Activated CD8-positive, alpha-beta memory T cell treated with anti-CD3 and anti-CD28 coated beads for 1 hour (primary cell): ENCODE measurements at regions not wholly inside any gene's neighbourhood (a gene's known extent, or its start where the extent isn't known, plus 50 kb on each side); places are given as distances from the start of the nearest gene placed in this dataset.
"Not testable (repeated sequence)": the region's sequence is repeated elsewhere in the genome, so short reads cannot be mapped to it uniquely, and the experiment has no call there.

ENCODE experiments used
- DNase-seq, 2 donors: peaks; one replicate each; pipeline ENCODE4 v3.0.0-alpha.2; 2020; ENCODE audit warnings: low read depth in 1 of 2; ENCODE audit errors: extremely low read depth in 1 of 2

DNA sequence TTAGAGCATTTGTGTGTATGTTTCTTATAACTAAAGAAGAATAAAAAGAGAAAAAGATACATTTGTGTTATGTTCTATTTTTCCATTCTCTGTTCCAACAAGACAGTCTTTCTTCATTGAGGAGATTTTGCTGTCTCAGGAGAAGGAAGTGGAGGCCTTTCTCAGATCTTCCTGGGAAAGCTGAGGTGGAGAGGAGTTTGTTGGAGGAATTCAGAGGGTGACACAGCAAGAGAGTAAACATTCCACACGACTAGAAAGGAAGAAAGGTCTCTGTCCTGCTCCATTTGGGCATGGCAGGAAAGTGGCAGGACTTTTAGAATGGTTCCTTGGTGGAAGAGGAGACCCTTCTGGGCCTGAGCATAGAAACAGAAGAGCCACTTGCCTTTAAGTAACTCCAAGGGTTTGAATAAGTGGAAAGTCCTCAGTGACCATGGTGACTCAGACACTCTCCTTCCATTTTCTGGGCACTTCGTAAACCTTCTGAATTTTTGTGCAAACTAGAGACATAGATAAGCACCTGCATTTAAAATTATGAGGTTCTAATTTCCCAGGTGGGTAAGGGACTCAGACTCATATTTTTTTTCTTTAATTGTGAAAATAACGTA is 52.3 kb upstream of the COL5A2 start:
- DNase-seq = no peak

DNA sequence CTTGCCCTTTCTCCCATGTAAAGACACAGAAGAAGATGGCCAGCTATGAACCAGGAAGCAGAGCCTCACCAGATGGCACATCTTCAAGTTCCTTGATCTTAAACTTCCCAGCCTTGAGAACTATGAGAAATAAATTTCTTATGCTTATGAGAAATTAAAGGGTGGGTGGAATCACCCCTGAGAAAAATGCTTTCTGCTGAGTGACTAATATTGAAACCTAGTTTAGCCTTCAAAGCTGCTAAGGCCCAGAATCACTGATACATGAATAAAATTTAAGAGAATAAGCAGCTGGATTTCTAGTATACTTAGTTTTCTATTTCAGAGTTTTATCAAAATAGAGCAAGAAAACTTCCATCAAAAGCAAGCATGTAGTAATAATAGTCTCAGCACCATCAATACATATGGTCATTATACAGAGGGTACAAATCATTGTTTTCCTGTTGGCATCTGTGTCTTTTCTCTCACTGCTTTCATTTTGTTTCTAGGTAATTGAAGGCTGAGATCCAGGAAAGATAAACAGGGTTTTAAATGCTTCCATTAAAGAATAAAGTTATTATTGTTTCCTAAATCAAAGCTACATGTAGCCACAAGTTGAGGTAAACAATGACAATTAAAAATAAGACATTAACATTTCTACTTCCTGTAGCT is 53.3 kb upstream of the COL5A2 start:
- DNase-seq = no peak

DNA sequence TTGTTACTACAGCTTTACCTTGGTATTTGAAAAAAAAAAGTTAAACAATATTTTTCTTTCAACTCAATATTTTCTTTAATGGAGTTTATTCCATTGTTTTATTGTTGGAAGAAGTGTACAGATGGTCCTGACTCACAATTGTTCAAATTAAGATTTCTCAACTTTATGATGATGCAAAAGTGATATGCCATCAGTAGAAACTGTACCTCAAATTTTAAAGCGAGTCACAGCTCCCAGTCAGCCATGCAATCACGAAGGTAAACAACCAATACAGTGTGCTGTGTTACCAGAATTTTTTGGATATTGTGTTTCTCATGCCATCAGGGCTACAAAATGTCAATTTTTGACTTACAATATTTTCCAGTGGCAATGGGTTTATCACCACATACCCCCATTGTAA is 54.0 kb upstream of the COL5A2 start:
- DNase-seq = no peak

GRCh38 chr2:189234991-189235390 is 55.4 kb upstream of the COL5A2 start:
- DNase-seq = no peak

DNA sequence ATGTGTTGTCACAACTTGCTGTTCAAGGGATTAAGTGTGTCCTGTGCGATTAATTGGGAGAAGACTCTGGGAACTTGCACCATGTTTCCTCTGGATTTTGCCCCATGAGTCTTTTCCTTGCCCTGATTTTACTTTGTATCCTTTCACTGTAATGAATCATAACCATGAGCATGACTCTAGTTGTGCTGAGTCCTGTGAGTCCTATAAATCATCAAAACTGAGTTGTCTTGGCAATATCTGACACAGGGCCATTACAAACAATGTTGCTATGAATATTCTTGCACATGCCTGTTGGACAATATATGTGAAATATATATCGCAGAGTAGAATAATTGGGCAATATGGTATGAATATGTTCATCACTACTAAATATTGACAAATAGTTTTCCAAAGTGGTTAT is 56.5 kb upstream of the COL5A2 start:
- DNase-seq = no peak

- no peak for DNase-seq
These were observed 59.3 kb upstream of the COL5A2 start for GRCh38 chr2:189238903-189239302.

DNA sequence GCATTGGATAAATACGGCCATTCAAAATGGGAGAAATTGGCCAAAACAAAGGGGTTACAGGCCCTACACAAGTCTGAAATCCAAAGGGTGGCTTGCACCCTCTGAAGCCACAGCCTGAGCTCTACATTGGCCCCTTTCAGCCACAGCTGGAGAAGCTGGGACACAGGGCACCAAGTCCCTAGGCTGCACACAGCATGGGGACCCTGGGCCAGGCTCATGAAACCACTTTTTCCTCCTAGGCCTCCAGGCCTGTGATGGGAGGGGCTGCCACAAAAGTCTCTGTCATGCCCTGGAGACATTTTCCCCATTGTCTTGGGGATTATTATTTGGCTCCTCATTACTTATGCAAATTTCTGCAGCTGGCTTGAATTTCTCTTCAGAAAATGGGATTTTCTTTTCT is 64.3 kb upstream of the COL5A2 start:
- not testable (repeated sequence) for DNase-seq

DNA sequence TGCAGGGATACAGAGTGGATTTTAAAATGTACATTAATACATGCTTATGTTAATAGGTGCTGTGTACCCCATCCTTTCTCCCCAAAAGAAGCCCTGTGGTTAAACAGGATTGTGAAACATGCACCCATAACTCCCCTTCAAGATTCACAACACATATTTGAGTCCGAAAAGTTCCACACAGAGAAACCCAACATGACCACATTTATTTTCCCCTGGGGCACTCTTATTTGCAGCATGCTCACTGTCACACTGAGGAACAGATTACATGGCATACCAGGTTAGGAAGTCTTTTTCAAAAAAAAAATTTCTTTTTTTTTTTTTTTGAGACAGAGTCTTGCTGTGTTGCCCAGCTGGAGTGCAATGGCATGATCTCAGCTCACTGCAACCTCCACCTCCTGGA is 67.7 kb upstream of the COL5A2 start:
- no peak for DNase-seq

DNA sequence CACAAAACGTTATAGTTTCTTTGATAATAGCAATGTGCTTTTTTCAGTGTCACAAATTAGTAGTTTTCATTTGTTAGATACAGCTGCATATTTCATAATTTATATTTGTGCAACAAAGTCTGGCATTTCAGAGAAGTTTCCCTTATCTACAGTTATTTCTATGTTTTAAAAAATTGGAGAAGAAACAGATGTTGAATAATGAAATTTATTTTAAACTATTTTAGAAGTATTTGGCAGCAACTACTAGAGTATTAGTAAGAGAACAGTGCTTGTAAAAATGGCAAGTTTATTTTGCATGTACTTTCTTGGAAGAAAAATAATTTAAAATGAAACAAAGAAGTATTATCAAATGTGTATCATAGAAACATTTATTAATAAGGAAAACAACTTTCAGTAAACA is 68.6 kb upstream of the COL5A2 start:
- no peak for DNase-seq

GRCh38 chr2:189249171-189249570 is 69.6 kb upstream of the COL5A2 start:
- DNase-seq = no peak

DNA sequence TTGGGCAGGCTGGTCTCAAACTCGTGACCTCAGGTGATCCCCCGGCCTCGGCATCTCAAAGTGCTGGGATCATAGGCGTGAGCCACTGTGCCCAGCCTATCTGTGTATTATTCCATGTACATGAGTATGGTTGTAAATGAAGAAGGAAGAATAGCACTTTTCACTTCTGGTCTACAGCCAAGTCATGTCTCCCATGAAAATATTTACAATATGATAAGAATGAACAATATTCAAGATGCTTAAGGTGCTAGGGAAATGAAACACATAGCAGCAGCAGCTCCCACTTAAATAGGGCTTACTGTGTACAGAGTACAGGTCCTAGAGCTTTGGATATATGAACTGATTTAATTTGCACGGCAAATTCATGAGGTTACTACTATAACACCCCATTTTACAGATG is 70.3 kb upstream of the COL5A2 start:
- DNase-seq = no peak

GRCh38 chr2:189252991-189253675 is 73.6 kb upstream of the COL5A2 start:
- no peak for DNase-seq

- no peak for DNase-seq
These were observed 74.3 kb upstream of the COL5A2 start for GRCh38 chr2:189253836-189254235.

DNA sequence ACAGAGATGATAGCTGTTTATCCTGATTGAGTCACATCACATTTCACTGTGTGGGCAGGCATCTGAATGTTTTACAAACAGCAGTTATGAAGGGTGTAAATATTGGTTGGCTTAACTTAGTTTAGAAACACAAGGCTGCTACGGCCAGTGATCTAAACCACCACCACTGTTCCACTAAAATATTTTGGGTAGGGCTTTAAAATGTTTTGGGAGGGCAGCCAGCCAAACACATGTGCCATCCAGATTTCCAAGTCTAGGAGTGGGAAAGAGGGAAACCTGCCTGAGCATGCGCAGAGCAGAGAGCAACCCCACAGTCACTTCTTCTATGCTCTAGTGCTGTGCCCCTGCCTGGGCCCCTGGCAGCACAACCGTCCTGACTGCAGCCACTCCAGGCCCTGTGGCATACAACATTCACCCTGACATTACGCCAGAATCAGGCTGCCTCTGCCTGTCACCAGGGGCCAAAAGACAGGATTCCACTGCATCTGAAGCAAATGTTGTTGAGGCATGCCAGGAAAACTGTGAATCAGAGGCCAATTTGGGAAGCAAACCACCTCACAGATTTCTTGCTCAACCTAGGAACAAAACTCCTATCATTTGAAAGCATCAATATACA is 74.8 kb upstream of the COL5A2 start:
- no peak for DNase-seq

- no peak for DNase-seq
These were observed 76.2 kb upstream of the COL5A2 start for GRCh38 chr2:189255711-189256110.

DNA sequence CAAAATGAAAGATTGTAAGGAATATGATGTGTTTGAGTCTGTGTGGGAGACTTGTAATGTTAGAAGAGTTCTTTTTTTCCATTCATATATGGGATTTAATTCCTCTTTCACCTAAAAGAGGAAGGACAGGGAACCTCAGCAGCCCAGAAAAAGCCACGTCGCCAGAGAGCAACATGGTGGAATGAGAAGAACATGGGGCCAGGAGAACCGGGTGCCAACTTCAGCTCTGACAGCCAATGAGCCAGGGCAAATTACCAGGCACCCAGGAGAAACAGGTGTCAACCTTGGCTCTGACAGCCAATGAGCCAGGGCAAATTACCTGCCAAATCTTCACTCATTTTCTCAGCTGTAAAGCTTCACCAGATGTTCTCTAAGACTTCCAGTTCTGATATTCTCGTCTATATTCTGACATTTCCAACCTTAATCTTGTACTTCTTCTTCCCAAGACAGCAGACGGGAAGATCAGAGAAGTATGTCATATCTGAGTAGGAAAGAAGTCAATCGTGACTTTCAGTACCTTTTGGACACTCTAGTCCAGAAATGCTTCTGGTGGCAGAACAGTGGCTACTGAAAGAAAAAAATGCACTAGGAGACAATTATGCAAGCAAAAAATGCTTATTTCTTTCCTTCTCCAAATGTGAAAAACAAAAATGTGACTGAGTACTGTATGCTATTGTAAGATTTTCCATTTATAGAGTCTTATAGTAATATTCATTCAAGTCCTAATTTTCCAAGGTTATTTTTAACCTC is 79.2 kb upstream of the COL5A2 start:
- DNase-seq = no peak

DNA sequence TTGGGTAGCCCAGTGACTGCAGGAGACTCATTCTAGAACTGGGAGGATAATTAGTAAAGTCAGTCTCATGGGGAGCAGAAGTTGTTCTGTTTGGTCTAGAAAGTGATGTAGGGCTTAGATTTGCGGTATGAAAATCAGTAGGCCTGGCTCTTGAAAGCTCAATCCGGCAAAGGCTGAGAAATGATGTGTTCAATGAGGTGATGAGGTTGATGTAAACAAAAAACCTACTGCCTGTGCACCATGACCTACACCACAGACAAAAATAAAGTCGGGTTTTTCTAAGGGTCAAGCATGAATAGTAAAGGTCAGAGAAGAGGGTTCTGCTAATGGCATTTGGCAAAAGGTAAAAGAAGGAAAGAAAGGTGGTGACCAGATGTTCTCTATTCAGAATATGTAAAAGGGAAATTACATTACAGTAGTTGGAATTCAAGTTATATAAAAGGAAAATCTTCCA is 80.8 kb upstream of the COL5A2 start:
- DNase-seq = no peak

GRCh38 chr2:189261431-189261841 is 81.9 kb upstream of the COL5A2 start:
- DNase-seq = no peak

GRCh38 chr2:189261916-189262315 is 82.4 kb upstream of the COL5A2 start:
- DNase-seq = no peak

DNA sequence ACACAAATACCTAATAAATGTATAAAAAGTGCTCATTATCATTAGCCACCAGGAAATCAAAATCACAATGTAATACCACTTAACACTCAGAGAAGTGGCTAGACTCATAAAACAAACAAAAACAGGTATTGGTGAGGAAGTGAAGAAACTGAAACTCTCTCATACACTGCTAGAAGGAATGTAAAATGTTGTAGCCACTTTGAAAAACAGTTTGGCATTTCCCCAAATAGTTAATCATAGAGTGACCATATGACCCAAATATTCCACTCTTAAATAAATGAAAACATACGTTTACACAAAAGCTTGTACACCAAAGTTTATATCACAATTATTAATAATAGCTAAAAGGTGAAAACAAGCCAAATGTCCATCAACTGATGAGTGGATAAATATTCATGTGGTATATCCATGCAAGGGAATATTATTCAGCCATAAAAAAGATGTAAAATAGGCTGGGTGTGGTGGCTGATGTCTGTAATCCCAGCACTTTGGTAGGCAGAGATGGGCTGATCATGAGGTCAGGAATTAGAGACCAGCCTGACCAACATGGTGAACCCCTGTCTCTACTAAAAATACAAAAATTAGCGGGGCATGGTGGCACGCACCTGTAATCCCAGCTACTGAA is 86.2 kb upstream of the COL5A2 start:
- no peak for DNase-seq

- no peak for DNase-seq
These were observed 87.9 kb upstream of the COL5A2 start for GRCh38 chr2:189267491-189267890.
